ENCODE measurements at regions not wholly inside any gene's neighbourhood (a gene's known extent, or its start where the extent isn't known, plus 50 kb on each side); places are given as distances from the start of the nearest gene placed in this dataset.

DNA sequence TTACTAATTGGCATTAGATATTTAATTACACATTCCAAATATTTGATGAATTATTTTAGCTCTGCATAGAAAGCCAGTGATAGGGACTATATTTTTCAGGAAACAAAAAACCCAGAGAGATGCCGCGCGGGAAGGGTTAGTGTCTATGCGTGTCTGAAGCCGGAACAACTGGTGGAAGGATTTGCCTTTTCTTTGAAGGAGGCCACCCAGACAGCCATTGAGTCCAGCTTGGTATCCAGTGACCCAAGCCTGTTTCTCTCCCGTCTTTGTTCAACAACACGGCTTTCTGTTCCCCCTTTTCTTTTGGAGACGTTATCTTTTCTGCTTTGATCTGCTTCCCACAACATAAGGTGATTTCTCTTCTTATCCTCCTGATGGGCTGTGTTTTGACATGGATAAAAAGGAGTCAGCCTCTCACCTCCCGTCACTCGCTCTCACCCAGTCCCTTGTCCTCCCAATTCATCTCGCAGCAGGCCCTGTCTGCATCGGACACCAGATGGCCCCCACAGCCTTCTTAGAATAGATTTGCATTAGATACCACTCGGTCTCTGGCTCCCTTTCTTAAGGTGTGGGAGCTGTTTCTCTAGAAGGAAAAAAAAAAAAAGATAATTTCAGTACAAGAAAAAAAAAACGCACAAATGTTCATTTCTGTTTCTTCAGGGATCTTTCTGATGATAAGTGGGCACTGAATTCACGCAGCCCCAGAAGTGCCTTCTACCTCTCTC lies 361.8 kb downstream of the ZNF536 start:
- ChIA-PET CTCF (no interaction called here), POLR2A (no interaction called here)

DNA sequence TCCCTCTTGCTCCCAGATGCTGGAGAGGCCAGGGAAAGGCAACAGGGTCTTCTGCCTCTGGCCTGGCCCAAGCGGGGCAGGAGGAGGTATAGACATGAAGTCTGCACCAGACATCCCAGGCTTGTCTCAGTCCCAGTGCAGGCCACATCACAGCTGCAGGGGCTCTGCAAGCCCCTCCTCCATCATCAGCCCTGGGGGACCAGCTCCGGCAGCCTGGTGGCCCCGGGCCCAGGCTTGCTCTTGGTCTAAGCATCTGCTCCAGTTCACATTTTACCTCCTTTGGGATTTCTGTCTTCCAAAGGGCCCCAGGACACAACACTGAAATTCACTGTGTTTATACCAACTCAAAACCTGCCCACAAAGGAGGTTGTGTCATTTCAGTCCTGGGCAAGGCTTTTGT lies 359.4 kb downstream of the ZNF536 start:
- POLR2A ChIA-PET: no interaction called here

DNA sequence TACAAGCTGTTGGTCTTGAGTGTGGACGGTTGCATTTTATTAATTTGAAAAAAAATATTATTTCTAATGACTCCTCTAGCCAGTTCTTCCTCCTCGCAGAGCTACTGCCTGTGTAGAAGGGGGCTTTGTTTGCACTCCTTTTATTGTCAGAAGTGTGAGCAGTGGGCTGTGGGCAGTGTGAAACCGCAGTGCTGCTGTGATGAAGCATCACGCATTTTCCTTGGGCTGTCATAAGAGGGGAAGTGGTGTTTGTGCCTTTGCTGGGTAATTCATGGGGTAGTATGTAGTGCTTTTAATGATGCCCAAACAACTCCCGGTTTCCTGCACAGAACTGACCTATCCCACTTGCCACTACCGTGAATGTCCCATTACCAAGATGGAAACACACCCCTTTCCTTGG lies 357.3 kb downstream of the ZNF536 start:
- ChIA-PET POLR2A (no interaction called here), CTCF (no interaction called here)

More for the DNA sequence above, 359.4 kb downstream of the ZNF536 start:
- CTCF ChIA-PET: no interaction called here

DNA sequence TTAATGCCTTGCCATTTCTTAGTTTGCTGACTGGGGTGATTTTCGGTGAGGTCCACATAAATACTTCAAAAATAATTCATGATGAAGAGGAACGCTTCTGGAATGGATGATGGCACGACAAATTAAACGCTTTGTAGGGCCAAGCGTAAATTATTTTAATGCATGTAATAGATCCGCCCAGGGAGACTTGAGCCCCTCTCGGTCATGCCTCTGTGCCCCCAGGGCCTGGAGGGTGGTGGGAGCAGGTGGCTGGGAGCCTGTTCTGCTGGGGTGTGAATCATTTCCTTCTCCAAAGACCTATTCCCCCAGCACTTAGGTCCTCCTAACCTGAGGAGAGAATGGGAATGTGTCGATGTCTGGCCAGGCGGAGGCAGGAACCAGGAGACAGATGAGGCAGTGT lies 350.6 kb downstream of the ZNF536 start:
- ChIA-PET CTCF (no interaction called here), POLR2A (no interaction called here)

DNA sequence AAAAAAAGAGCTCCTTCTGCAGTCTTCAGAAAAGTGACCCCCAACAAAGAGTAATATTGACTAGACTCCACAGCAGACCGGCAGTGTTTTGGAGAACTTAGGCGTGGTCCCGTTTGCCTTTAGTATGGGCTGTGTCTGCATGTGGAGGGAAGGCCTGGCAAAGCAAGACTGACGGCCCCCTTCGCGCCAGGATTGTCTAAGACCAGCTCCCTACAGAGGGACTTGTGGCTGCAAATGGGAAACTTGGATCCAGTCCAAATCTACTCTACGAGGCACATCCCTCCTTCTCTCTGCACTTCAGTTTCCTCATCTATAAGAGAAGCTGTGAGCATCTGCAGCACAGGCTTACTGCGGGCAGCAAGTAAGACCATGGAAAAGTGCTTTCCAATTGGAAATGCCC lies 350.0 kb downstream of the ZNF536 start:
- CTCF ChIA-PET: no interaction called here
- POLR2A ChIA-PET: no interaction called here

DNA sequence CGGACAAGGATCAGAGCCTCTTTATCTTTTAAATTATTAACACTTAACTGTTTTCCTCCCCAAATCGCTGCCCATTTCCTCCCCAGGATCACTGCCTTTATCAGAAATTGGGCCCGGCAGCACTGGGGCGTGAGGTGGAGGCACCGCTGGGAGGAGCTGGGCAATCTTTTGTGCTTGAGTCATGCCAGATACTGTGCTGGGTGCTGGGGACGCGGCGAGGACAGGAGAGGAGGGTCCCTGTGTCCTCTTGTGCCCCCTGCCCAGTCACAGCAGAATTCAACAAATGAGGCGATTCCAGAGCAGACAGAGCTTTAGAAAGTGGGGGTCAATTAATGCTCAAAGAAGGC lies 347.8 kb downstream of the ZNF536 start:
- CTCF ChIA-PET: no interaction called here
- POLR2A ChIA-PET: no interaction called here

- ChIA-PET POLR2A (no interaction called here), CTCF (no interaction called here)
Measured at GRCh38 chr19:30719189-30719998, 347.2 kb downstream of the ZNF536 start.

DNA sequence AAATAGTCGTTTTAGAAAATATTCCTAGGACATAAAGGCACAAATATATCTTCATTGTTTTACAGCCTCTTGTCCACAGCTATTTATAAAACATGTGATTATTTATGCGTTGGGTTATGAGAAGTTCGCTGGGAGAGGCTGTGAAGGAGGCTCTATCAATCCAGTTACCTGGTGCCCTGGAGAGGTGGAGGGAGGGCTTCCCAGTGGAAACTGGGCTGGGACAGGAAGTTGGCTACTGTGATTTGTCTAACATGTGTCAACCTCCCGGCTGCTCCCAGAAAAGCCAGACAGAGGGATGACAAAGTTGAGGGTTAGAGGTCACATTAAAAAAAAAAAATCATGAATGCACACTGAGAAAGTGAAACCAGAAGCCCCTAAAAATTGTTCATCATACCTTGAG lies 346.5 kb downstream of the ZNF536 start:
- ChIA-PET POLR2A (no interaction called here), CTCF (no interaction called here)

- POLR2A ChIA-PET: no interaction called here
- CTCF ChIA-PET: no interaction called here
Measured at GRCh38 chr19:30718014-30718413, 345.8 kb downstream of the ZNF536 start.

DNA sequence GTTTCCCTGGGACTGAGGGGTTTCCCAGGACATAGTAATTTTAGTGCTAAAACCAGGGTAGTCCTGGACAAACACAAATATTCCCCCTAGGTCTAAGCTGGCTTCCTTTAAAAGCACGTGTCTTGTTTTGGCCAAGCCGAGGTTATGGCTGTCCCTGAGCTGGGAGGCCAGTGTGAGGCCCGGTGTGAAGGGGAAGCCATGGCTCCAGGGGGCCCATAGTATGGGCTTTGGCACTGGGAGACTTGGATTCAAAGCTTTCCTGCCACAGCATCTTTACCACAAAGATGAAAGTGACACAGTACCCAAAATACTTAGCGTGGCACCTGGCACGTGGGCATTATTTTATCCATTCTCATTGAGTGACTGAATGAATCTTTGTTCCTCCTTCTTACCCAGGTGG lies 345.2 kb downstream of the ZNF536 start:
- ChIA-PET POLR2A (no interaction called here), CTCF (no interaction called here)

- POLR2A ChIA-PET: no interaction called here
- CTCF ChIA-PET: no interaction called here
Measured at GRCh38 chr19:30712431-30713337, 340.5 kb downstream of the ZNF536 start.

DNA sequence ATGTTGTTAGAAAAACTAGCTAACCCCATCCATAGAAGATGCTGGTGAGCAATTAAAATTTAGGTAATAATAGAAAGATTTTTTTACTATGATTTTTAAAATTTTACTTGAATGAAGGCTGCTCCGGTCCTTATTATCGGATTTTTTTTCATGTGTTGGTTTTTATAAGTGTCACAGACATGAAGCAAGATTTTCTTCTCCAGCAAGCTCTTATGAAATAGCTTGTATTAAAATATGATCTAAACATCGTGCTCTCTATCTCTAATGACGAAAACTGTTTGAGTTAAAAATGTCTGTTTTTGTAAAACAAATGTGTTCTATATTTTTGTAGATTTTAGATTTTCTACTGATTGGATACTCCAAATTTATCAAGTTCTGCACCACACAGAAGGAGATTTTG lies 339.6 kb downstream of the ZNF536 start:
- CTCF ChIA-PET: no interaction called here
- POLR2A ChIA-PET: no interaction called here

DNA sequence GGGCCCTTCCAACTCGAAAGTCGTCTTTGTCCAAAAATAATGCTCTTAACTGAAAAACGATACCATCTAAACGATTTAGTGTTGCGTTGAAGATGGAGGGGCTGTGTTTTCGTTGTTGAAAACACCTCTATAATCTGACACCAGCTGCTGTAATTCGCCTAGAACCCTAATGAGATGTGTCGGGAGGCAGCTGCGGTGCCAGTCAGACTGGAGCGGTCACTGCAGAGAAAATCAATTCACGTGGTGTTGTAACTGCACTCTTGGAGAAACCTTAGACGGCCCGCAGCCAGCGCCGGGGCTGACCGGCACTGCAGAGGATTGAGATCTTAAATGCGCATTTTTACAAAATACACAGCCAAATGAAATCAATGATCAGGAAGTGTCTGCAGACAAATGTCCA lies 339.1 kb downstream of the ZNF536 start:
- CTCF ChIA-PET: interaction anchor here (0.6 kb wide), 1 partner anchor 50 kb away, joined by 3 read pairs; no protein-coding TSS in a partner anchor
- POLR2A ChIA-PET: no interaction called here

DNA sequence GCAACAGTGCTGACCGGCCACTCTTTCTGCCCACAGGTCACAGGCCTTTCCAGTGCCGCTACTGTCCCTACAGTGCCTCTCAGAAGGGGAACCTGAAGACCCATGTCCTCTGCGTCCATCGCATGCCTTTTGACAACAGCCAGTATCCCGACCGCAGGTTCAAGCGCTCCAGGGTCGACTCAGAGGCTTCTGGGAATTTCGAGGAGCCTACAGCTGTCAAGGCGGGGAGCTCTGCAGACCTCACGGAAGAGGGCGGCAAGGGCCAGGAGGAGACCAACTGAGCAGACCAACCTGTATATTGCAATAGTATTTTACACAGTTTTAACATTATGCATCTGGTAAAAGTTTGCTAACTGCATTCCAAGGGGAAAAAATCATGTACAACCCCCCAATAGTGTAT lies 338.5 kb downstream of the ZNF536 start:
- POLR2A ChIA-PET: no interaction called here
- CTCF ChIA-PET: interaction anchor here (0.6 kb wide), 1 partner anchor 51 kb away, joined by 3 read pairs; no protein-coding TSS in a partner anchor

GRCh38 chr19:30708416-30709178 lies 336.4 kb downstream of the ZNF536 start:
- CTCF ChIA-PET: no interaction called here
- POLR2A ChIA-PET: no interaction called here

- POLR2A ChIA-PET: no interaction called here
- CTCF ChIA-PET: interaction anchor here (1.1 kb wide), 1 partner anchor 35 kb away, joined by 3 read pairs; no protein-coding TSS in a partner anchor
Measured at GRCh38 chr19:30704771-30705330, 332.7 kb downstream of the ZNF536 start.

DNA sequence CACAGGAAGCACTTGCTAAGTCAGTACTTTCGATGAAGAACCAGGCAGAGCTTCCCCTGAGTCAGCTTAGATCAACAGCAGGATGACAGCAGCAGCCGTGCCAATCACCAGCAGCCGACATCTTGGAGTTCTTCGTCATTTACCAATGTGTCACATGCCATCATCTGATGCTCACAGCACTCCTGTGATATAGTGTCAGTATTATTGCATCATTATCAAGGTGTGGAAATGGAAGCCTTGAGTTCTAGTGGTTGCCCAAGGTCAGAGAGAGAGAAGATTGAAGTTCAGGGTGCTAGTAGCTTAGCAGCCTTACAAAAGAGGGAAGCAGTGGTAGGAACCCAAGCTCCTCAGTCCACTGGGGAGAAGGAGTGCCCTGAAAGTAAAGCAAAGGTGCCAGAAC lies 331.5 kb downstream of the ZNF536 start:
- CTCF ChIA-PET: interaction anchor here (0.7 kb wide), 1 partner anchor 31 kb away, joined by 7 read pairs; no protein-coding TSS in a partner anchor
- POLR2A ChIA-PET: no interaction called here

GRCh38 chr19:30701178-30701577 lies 329.0 kb downstream of the ZNF536 start:
- CTCF ChIA-PET: no interaction called here
- POLR2A ChIA-PET: no interaction called here

DNA sequence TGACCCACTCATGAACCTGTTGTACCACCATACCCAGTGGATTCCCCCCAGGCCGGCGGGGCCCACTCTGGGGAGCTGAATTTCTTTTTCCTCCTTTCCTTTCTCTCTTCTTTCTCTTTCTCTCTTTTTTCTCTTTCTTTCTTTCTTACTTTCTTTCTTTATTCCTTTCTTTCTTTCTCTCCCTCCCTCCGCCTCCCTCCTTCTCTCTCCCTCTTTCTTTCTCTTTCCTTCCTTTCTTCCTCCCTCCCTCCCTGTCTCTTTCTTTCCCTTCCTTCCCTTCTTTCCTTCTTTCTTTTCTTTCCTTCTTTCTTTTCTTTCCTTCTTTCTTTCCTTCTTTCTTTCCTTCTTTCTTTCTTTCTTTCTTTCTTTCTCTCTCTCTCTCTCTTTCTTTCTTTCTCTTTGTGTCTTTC lies 327.7 kb downstream of the ZNF536 start:
- ChIA-PET POLR2A (no interaction called here), CTCF (no interaction called here)

GRCh38 chr19:30696514-30696913 lies 324.3 kb downstream of the ZNF536 start:
- ChIA-PET CTCF (interaction anchor here (0.6 kb wide), 1 partner anchor 1873 kb away, joined by 3 read pairs; no protein-coding TSS in a partner anchor), POLR2A (no interaction called here)
